Duodenal mucosa (tissue), 2 donors: ENCODE measurements at regions not wholly inside any gene's neighbourhood (a gene's known extent, or its start where the extent isn't known, plus 50 kb on each side); places are given as distances from the start of the nearest gene placed in this dataset.

ENCODE experiments used
- H3K27ac ChIP-seq: one replicate; pipeline ENCODE4 v1.7.0; 2013; ENCODE audit warnings: low read depth, low read length
- H3K27me3 ChIP-seq, 2 donors: one replicate each; pipeline ENCODE4 v1.7.0; 2013; ENCODE audit warnings: low read length in 2 of 2, control low read depth in 1 of 2; ENCODE audit not compliant: insufficient read depth in 2 of 2, control insufficient read depth in 1 of 2
- H3K36me3 ChIP-seq, 2 donors: one replicate each; pipeline ENCODE4 v1.7.0; 2013; ENCODE audit warnings: low read length in 2 of 2, control low read depth in 1 of 2; ENCODE audit not compliant: insufficient read depth in 2 of 2, control insufficient read depth in 1 of 2
- H3K4me1 ChIP-seq, 2 donors: one replicate each; pipeline ENCODE4 v1.7.0; 2013; ENCODE audit warnings: low read length in 2 of 2, control low read depth in 1 of 2; ENCODE audit not compliant: insufficient read depth in 2 of 2, control insufficient read depth in 1 of 2
- H3K4me3 ChIP-seq, 2 donors: one replicate each; pipeline ENCODE4 v1.7.0; 2013; ENCODE audit warnings: low read length in 2 of 2, low read depth in 1 of 2
- H3K9ac ChIP-seq, 2 donors: one replicate each; pipeline ENCODE4 v1.7.0; 2013; ENCODE audit warnings: low read length in 2 of 2, low read depth in 1 of 2
- H3K9me3 ChIP-seq, 2 donors: one replicate each; pipeline ENCODE4 v1.7.0; 2013; ENCODE audit warnings: low read length in 2 of 2, control low read depth in 1 of 2; ENCODE audit not compliant: control insufficient read depth in 1 of 2

GRCh38 chr19:56964410-56964920 lies 123.9 kb upstream of the PEG3 start:
- Histone ChIP-seq H3K27me3 (no peaks in the 10 kb centered on the region), H3K36me3 (no peaks in the 10 kb centered on the region), H3K4me3 (no peak overlapping the region), H3K4me1 (no peaks in the 10 kb centered on the region), H3K9ac (no peak overlapping the region), H3K9me3 (peaks cover 18 to 34% of the 10 kb centered on the region in 2 donors), H3K27ac (no peak overlapping the region)

- Histone ChIP-seq H3K4me1 (no peaks in the 10 kb centered on the region), H3K4me3 (no peak overlapping the region), H3K9ac (no peak overlapping the region), H3K9me3 (peaks cover 18 to 34% of the 10 kb centered on the region in 2 donors), H3K27me3 (no peaks in the 10 kb centered on the region), H3K27ac (no peak overlapping the region), H3K36me3 (no peaks in the 10 kb centered on the region)
These were observed 125.7 kb upstream of the PEG3 start for GRCh38 chr19:56966225-56966696.

- Histone ChIP-seq H3K36me3 (no peaks in the 10 kb centered on the region), H3K4me3 (no peak overlapping the region), H3K4me1 (no peaks in the 10 kb centered on the region), H3K27ac (no peak overlapping the region), H3K27me3 (no peaks in the 10 kb centered on the region), H3K9me3 (peaks cover 18 to 34% of the 10 kb centered on the region in 2 donors), H3K9ac (no peak overlapping the region)
These were observed 126.3 kb upstream of the PEG3 start for GRCh38 chr19:56966697-56967299.

GRCh38 chr19:56969156-56969555 lies 128.6 kb upstream of the PEG3 start:
- no peaks in the 10 kb centered on the region for H3K36me3 ChIP-seq
- no peak overlapping the region for H3K27ac ChIP-seq
- peaks cover 23 to 39% of the 10 kb centered on the region in 2 donors for H3K9me3 ChIP-seq
- no peak overlapping the region for H3K9ac ChIP-seq
- no peaks in the 10 kb centered on the region for H3K27me3 ChIP-seq
- H3K4me3 ChIP-seq: no peak overlapping the region
- no peaks in the 10 kb centered on the region for H3K4me1 ChIP-seq

GRCh38 chr19:56969759-56970178 lies 129.2 kb upstream of the PEG3 start:
- no peaks in the 10 kb centered on the region for H3K27me3 ChIP-seq
- H3K9me3 ChIP-seq: peaks cover 29 to 40% of the 10 kb centered on the region in 2 donors
- H3K27ac ChIP-seq: no peak overlapping the region
- no peaks in the 10 kb centered on the region for H3K36me3 ChIP-seq
- no peaks in the 10 kb centered on the region for H3K4me1 ChIP-seq
- no peak overlapping the region for H3K4me3 ChIP-seq
- no peak overlapping the region for H3K9ac ChIP-seq

GRCh38 chr19:56971230-56971629 lies 130.7 kb upstream of the PEG3 start:
- Histone ChIP-seq H3K27me3 (no peaks in the 10 kb centered on the region), H3K4me1 (no peaks in the 10 kb centered on the region), H3K4me3 (no peak overlapping the region), H3K27ac (no peak overlapping the region), H3K36me3 (no peaks in the 10 kb centered on the region), H3K9me3 (peaks cover 35% of the 10 kb centered on the region in 2 donors), H3K9ac (no peak overlapping the region)

GRCh38 chr19:56972291-56972841 lies 131.8 kb upstream of the PEG3 start:
- H3K9ac ChIP-seq: no peak overlapping the region
- H3K36me3 ChIP-seq: no peaks in the 10 kb centered on the region
- H3K27me3 ChIP-seq: no peaks in the 10 kb centered on the region
- no peaks in the 10 kb centered on the region for H3K4me1 ChIP-seq
- H3K27ac ChIP-seq: no peak overlapping the region
- H3K4me3 ChIP-seq: no peak overlapping the region
- H3K9me3 ChIP-seq: peaks cover 33 to 34% of the 10 kb centered on the region in 2 donors

- H3K27ac ChIP-seq: no peak overlapping the region
- no peaks in the 10 kb centered on the region for H3K27me3 ChIP-seq
- H3K9ac ChIP-seq: no peak overlapping the region
- no peaks in the 10 kb centered on the region for H3K36me3 ChIP-seq
- H3K4me1 ChIP-seq: no peaks in the 10 kb centered on the region
- no peak overlapping the region for H3K4me3 ChIP-seq
- peaks cover 42 to 45% of the 10 kb centered on the region in 2 donors for H3K9me3 ChIP-seq
These were observed 133.4 kb upstream of the PEG3 start for GRCh38 chr19:56973713-56974555.

GRCh38 chr19:56974556-56975207 lies 134.2 kb upstream of the PEG3 start:
- Histone ChIP-seq H3K9me3 (peaks cover 40 to 52% of the 10 kb centered on the region in 2 donors), H3K4me3 (no peak overlapping the region), H3K27me3 (no peaks in the 10 kb centered on the region), H3K9ac (no peak overlapping the region), H3K4me1 (no peaks in the 10 kb centered on the region), H3K36me3 (no peaks in the 10 kb centered on the region), H3K27ac (no peak overlapping the region)
